Cardiac fibroblast (primary cell): ENCODE measurements at regions not wholly inside any gene's neighbourhood (a gene's known extent, or its start where the extent isn't known, plus 50 kb on each side); places are given as distances from the start of the nearest gene placed in this dataset.
A peak's percentile ranks its signal among the peaks of the same experiment; 100 is the strongest.

Experiments
- DNase-seq, 2 donors: peaks; one replicate each; pipeline versions ENCODE4 v3.0.0 to v3.0.0-alpha.2; 2010; ENCODE audit warnings: low read depth in 2 of 2
- H3K4me3 ChIP-seq, 2 donors: replicated peaks in 1 of 2; 1 replicate in 1 of 2; 2 replicates in 1 of 2; pipeline ENCODE4 v1.5.1; 2011; ENCODE audit warnings: low read depth in 2 of 2, low read length in 2 of 2, mild to moderate bottlenecking in 2 of 2, moderate library complexity in 1 of 2
- TF ChIP-seq, protein P1 (sequence below): IDR thresholded peaks from one replicate; pipeline ENCODE4 v1.5.1; 2011; ENCODE audit warnings: low read depth, mild to moderate bottlenecking, low read length, inconsistent platforms

- TF ChIP-seq, protein P1, sequence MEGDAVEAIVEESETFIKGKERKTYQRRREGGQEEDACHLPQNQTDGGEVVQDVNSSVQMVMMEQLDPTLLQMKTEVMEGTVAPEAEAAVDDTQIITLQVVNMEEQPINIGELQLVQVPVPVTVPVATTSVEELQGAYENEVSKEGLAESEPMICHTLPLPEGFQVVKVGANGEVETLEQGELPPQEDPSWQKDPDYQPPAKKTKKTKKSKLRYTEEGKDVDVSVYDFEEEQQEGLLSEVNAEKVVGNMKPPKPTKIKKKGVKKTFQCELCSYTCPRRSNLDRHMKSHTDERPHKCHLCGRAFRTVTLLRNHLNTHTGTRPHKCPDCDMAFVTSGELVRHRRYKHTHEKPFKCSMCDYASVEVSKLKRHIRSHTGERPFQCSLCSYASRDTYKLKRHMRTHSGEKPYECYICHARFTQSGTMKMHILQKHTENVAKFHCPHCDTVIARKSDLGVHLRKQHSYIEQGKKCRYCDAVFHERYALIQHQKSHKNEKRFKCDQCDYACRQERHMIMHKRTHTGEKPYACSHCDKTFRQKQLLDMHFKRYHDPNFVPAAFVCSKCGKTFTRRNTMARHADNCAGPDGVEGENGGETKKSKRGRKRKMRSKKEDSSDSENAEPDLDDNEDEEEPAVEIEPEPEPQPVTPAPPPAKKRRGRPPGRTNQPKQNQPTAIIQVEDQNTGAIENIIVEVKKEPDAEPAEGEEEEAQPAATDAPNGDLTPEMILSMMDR: no peak
These were observed 126.5 kb upstream of the MEX3C start for GRCh38 chr18:51323961-51324360.

DNA sequence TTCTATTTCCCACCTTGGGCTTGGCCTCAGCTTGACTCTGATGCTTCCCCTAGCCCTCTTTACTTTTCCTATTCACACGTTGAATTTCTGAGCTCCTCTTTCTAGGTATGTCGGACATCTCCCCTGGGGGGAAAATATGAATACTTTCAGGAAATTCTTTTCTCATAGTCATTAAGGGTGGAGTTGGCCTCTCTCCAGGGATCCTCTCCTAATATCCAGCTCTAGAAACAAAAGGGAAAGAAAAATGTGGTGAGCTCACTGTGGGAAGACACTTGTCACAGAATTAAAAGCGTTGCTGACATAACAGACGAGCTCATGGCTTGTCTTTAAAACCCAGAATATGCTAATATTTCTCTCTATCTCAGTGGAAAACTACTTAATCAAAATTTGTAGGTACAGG, 132.7 kb upstream of the MEX3C start:
- H3K4me3 ChIP-seq: no peak overlapping the region
- DNase-seq: peak; percentile 27 to 45
- TF ChIP-seq, protein P1: no peak

More at GRCh38 chr18:51323961-51324360, 126.5 kb upstream of the MEX3C start:
- DNase-seq: no peak
- H3K4me3 ChIP-seq: no peak overlapping the region

- no peak overlapping the region for H3K4me3 ChIP-seq
- DNase-seq: no peak
- TF ChIP-seq, protein P1: no peak
These were observed 133.3 kb upstream of the MEX3C start for GRCh38 chr18:51330739-51331138.

DNA sequence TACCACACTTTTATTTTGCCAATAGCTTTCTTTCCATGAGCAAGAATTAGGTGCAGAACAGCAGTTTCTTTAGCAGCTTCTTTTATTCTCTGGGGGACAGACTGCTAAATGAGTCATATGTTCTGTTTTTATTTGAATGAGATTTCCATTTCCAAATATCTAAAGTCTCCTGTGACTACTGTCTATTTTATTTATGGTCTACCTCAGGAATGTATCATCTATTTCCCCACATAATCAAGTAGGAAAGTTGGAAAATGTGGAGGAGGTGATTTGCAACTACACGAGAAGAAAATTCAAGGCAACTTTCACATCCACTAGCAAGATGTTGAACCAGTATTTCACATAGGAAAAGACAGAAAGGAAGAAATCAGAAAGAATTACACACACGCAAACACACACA, 139.9 kb upstream of the MEX3C start:
- TF ChIP-seq, protein P1: no peak
- H3K4me3 ChIP-seq: no peak overlapping the region
- peak; percentile 44 to 71 for DNase-seq

DNA sequence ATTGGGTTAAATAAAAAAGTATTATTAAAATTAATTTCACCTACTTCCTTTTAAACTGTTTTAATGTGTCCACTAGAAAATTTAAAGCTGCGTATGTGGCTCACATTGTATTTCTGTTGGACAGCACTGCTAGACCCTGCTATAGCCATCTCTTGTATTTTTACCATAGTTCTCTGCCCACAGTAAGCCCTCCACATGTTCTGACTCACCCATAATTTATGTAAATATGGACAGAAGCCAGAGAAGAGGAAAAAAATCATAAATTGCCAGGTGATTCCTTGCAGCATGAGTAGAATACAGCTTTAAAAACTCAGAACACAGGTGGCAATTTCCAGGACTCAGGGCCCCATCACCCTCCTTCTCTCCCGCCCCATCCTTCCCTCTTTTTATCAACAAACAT, 142.4 kb upstream of the MEX3C start:
- no peak overlapping the region for H3K4me3 ChIP-seq
- DNase-seq: peak; percentile 42 to 46
- TF ChIP-seq, protein P1: no peak

- TF ChIP-seq, protein P1: no peak
These were observed 142.9 kb upstream of the MEX3C start for GRCh38 chr18:51340332-51340731.

GRCh38 chr18:51342815-51343214, 145.3 kb upstream of the MEX3C start:
- H3K4me3 ChIP-seq: no peak overlapping the region
- TF ChIP-seq, protein P1: no peak
- DNase-seq: peak; percentile 54 to 67

More at GRCh38 chr18:51340332-51340731, 142.9 kb upstream of the MEX3C start:
- no peak for DNase-seq
- no peak overlapping the region for H3K4me3 ChIP-seq
